ENCODE measurements at regions not wholly inside any gene's neighbourhood (a gene's known extent, or its start where the extent isn't known, plus 50 kb on each side); places are given as distances from the start of the nearest gene placed in this dataset.

DNA sequence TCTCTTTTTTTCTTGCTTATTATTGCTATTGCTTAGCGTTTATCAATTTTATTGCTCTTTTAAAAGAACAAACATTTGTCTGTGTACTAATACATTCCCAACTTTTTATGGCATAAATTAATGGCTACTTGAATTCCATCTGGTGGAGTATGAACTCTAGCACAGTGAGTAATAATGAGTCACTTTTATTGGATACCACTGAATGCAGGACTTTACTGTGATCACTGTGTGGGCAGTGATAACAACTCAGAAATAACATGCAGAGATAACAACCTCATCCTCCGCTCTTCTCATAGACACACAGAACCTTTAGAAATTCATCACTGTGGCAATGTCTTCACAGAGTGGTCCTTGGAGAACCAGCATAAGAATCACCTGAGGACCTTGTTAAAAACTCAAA is 139.5 kb upstream of the PRNP start:
- TF ChIP-seq POLR2AphosphoS5 (IDR thresholded peaks at IDR 0.05) (no peak), EP300 (IDR thresholded peaks at IDR 0.05) (no peak), POLR2A (IDR thresholded peaks at IDR 0.05) (no peak)
- TF ChIP-seq, protein P1, sequence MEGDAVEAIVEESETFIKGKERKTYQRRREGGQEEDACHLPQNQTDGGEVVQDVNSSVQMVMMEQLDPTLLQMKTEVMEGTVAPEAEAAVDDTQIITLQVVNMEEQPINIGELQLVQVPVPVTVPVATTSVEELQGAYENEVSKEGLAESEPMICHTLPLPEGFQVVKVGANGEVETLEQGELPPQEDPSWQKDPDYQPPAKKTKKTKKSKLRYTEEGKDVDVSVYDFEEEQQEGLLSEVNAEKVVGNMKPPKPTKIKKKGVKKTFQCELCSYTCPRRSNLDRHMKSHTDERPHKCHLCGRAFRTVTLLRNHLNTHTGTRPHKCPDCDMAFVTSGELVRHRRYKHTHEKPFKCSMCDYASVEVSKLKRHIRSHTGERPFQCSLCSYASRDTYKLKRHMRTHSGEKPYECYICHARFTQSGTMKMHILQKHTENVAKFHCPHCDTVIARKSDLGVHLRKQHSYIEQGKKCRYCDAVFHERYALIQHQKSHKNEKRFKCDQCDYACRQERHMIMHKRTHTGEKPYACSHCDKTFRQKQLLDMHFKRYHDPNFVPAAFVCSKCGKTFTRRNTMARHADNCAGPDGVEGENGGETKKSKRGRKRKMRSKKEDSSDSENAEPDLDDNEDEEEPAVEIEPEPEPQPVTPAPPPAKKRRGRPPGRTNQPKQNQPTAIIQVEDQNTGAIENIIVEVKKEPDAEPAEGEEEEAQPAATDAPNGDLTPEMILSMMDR (IDR thresholded peaks at IDR 0.05) = no peak
- Histone ChIP-seq H3K36me3 (no peaks in the 10 kb centered on the region), H3K27ac (no peak overlapping the region), H3K27me3 (peaks cover 0 to 6% (median 0%) of the 10 kb centered on the region in 3 donors), H3K4me1 (no peaks in the 10 kb centered on the region), H3K4me3 (no peak overlapping the region), H3K9me3 (peaks cover 0 to 9% (median 4%) of the 10 kb centered on the region in 4 donors)
- intact Hi-C loops (cut with DNase I; ENCODE audit: low total_unique reads) = no loop called here
- no peak for DNase-seq
- whole genome bisulfite sequencing, 5 donors = 79 to 88% (median 83%) methylated on average over 2 of the region's 2 CpGs

DNA sequence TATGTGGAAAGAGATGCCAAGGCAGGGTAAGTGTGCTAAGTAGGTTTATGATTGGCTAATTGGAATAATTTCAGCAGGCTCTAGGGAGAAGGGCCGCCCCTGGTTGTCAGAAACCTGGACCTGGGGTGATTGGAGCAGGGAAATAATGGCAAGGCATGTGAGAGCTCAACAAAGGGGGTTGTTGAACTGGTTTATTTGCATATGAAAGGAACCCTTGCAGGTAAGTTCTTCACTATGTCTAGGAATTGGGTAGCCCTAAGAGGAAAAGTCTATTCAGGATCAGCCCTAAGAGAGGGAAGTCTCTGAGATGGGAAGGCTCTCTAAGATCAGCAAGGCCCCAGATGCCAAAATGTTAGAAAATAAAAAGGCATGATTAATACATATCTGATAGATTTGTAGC is 139.9 kb upstream of the PRNP start:
- DNase-seq = no peak
- no peaks in the 10 kb centered on the region for H3K4me1 ChIP-seq

GRCh38 chr20:4545526-4545925 is 140.7 kb upstream of the PRNP start:
- no peak overlapping the region for H3K4me3 ChIP-seq
- H3K4me1 ChIP-seq = no peaks in the 10 kb centered on the region
- H3K27me3 ChIP-seq = no peaks in the 10 kb centered on the region
- DNase-seq = no peak
- intact Hi-C loops (cut with DNase I; ENCODE audit: low total_unique reads) = no loop called here
- peaks cover 0 to 9% (median 4%) of the 10 kb centered on the region in 4 donors for H3K9me3 ChIP-seq
- WGBS, 5 donors = 89 to 95% (median 95%) methylated on average over 2 of the region's 2 CpGs
- TF ChIP-seq POLR2AphosphoS5 (IDR thresholded peaks at IDR 0.05) (no peak), POLR2A (IDR thresholded peaks at IDR 0.05) (no peak), EP300 (IDR thresholded peaks at IDR 0.05) (no peak)
- TF ChIP-seq, protein P1 (IDR thresholded peaks at IDR 0.05) = no peak
- H3K36me3 ChIP-seq = no peaks in the 10 kb centered on the region
- no peak overlapping the region for H3K27ac ChIP-seq

More for the DNA sequence above, 139.9 kb upstream of the PRNP start:
- intact Hi-C loops (cut with DNase I; ENCODE audit: low total_unique reads) = no loop called here
- H3K4me3 ChIP-seq = no peak overlapping the region
- H3K9me3 ChIP-seq = peaks cover 0 to 9% (median 4%) of the 10 kb centered on the region in 4 donors
- no peaks in the 10 kb centered on the region for H3K36me3 ChIP-seq
- 54 to 76% (median 63%) methylated on average over 1 of the region's 1 CpG for WGBS, 5 donors
- H3K27me3 ChIP-seq = peaks cover 0 to 2% (median 0%) of the 10 kb centered on the region in 3 donors
- H3K27ac ChIP-seq = no peak overlapping the region
- no peak for TF ChIP-seq POLR2A (IDR thresholded peaks at IDR 0.05)
- TF ChIP-seq, protein P1 (IDR thresholded peaks at IDR 0.05) = no peak
- no peak for TF ChIP-seq EP300 (IDR thresholded peaks at IDR 0.05)
- TF ChIP-seq POLR2AphosphoS5 (IDR thresholded peaks at IDR 0.05) = no peak

DNA sequence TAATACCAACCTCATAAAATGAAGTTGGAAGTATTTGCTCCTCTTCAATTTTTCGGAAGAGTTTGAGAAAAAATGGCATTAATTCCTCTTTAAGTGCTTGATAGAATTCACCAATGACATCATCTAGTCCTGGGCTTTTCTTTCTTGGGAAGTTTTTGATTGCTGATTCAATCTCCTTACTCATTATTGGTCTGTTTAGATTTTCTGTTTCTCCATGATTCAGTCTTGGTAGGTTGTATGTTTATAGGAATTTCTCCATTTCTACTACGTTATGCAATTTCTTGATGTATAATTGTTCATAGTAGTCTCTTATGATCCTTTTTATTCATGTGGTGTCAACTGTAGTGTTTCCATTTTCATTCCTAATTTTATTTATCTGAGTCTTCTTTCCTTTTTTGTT is 141.5 kb upstream of the PRNP start:
- Histone ChIP-seq H3K9me3 (peaks cover 0 to 9% (median 4%) of the 10 kb centered on the region in 4 donors), H3K27ac (no peak overlapping the region), H3K27me3 (no peaks in the 10 kb centered on the region), H3K36me3 (no peaks in the 10 kb centered on the region), H3K4me3 (no peak overlapping the region), H3K4me1 (no peaks in the 10 kb centered on the region)
- no peak for TF ChIP-seq POLR2A (IDR thresholded peaks at IDR 0.05)
- no peak for TF ChIP-seq POLR2AphosphoS5 (IDR thresholded peaks at IDR 0.05)
- no peak for TF ChIP-seq EP300 (IDR thresholded peaks at IDR 0.05)
- intact Hi-C loops (cut with DNase I; ENCODE audit: low total_unique reads) = no loop called here
- no peak for DNase-seq
- WGBS, 5 donors = 70 to 83% (median 77%) methylated on average over 2 of the region's 2 CpGs

GRCh38 chr20:4542270-4542669 is 144.0 kb upstream of the PRNP start:
- H3K4me3 ChIP-seq = no peak overlapping the region
- no peak overlapping the region for H3K27ac ChIP-seq
- no peaks in the 10 kb centered on the region for H3K27me3 ChIP-seq
- DNase-seq = no peak
- no peaks in the 10 kb centered on the region for H3K36me3 ChIP-seq
- 68 to 80% (median 74%) methylated on average over 4 of the region's 4 CpGs for WGBS, 5 donors
- TF ChIP-seq, protein P1 (IDR thresholded peaks at IDR 0.05) = no peak
- no peak for TF ChIP-seq POLR2AphosphoS5 (IDR thresholded peaks at IDR 0.05)
- no peak for TF ChIP-seq EP300 (IDR thresholded peaks at IDR 0.05)
- TF ChIP-seq POLR2A (IDR thresholded peaks at IDR 0.05) = no peak
- intact Hi-C loops (cut with DNase I; ENCODE audit: low total_unique reads) = no loop called here
- H3K4me1 ChIP-seq = no peaks in the 10 kb centered on the region
- H3K9me3 ChIP-seq = no peaks in the 10 kb centered on the region
